ENCODE measurements at regions not wholly inside any gene's neighbourhood (a gene's known extent, or its start where the extent isn't known, plus 50 kb on each side); places are given as distances from the start of the nearest gene placed in this dataset.

GRCh38 chr18:66754335-66754734 is 150.4 kb upstream of the CDH19 start:
- no peak for TF ChIP-seq CTCF (IDR thresholded peaks at IDR 0.05; ENCODE audit: unreplicated experiment in 3 of 3)
- Mint-ChIP-seq H3K36me3 (ENCODE audit: low read depth) (no peaks in the 10 kb centered on the region), H3K9me3 (no peaks in the 10 kb centered on the region), H3K4me3 (no peak overlapping the region), H3K27me3 (ENCODE audit: low read depth) (no peaks in the 10 kb centered on the region), H3K4me1 (no peaks in the 10 kb centered on the region), H3K27ac (no peak overlapping the region)

GRCh38 chr18:66752733-66753132 is 148.8 kb upstream of the CDH19 start:
- H3K9me3 Mint-ChIP-seq = no peaks in the 10 kb centered on the region
- H3K27ac Mint-ChIP-seq = no peak overlapping the region
- TF ChIP-seq CTCF (IDR thresholded peaks at IDR 0.05; ENCODE audit: unreplicated experiment in 3 of 3) = no peak
- H3K4me1 Mint-ChIP-seq = no peaks in the 10 kb centered on the region
- no peak overlapping the region for H3K4me3 Mint-ChIP-seq
- H3K36me3 Mint-ChIP-seq (ENCODE audit: low read depth) = no peaks in the 10 kb centered on the region
- H3K27me3 Mint-ChIP-seq (ENCODE audit: low read depth) = no peaks in the 10 kb centered on the region

- TF ChIP-seq CTCF (IDR thresholded peaks at IDR 0.05; ENCODE audit: unreplicated experiment in 3 of 3) = no peak
- H3K4me1 Mint-ChIP-seq = no peaks in the 10 kb centered on the region
Measured at GRCh38 chr18:66749481-66750035, 145.7 kb upstream of the CDH19 start.

GRCh38 chr18:66749030-66749429 is 145.1 kb upstream of the CDH19 start:
- no peaks in the 10 kb centered on the region for H3K36me3 Mint-ChIP-seq (ENCODE audit: low read depth)
- H3K9me3 Mint-ChIP-seq = no peaks in the 10 kb centered on the region
- H3K4me3 Mint-ChIP-seq = no peak overlapping the region
- H3K27me3 Mint-ChIP-seq (ENCODE audit: low read depth) = no peaks in the 10 kb centered on the region
- no peak overlapping the region for H3K27ac Mint-ChIP-seq
- no peak for TF ChIP-seq CTCF (IDR thresholded peaks at IDR 0.05; ENCODE audit: unreplicated experiment in 3 of 3)
- H3K4me1 Mint-ChIP-seq = no peaks in the 10 kb centered on the region

More at GRCh38 chr18:66749481-66750035, 145.7 kb upstream of the CDH19 start:
- no peaks in the 10 kb centered on the region for H3K36me3 Mint-ChIP-seq (ENCODE audit: low read depth)
- no peaks in the 10 kb centered on the region for H3K9me3 Mint-ChIP-seq
- H3K4me3 Mint-ChIP-seq = no peak overlapping the region
- no peaks in the 10 kb centered on the region for H3K27me3 Mint-ChIP-seq (ENCODE audit: low read depth)
- no peak overlapping the region for H3K27ac Mint-ChIP-seq

- Mint-ChIP-seq H3K9me3 (no peaks in the 10 kb centered on the region), H3K36me3 (ENCODE audit: low read depth) (no peaks in the 10 kb centered on the region), H3K4me3 (no peak overlapping the region), H3K4me1 (no peaks in the 10 kb centered on the region), H3K27me3 (ENCODE audit: low read depth) (no peaks in the 10 kb centered on the region), H3K27ac (no peak overlapping the region)
- no peak for TF ChIP-seq CTCF (IDR thresholded peaks at IDR 0.05; ENCODE audit: unreplicated experiment in 3 of 3)
Measured at GRCh38 chr18:66742832-66743231, 138.9 kb upstream of the CDH19 start.

GRCh38 chr18:66735933-66736332 is 132.0 kb upstream of the CDH19 start:
- no peaks in the 10 kb centered on the region for H3K27me3 Mint-ChIP-seq (ENCODE audit: low read depth)
- H3K4me3 Mint-ChIP-seq = no peak overlapping the region
- H3K27ac Mint-ChIP-seq = no peak overlapping the region
- H3K9me3 Mint-ChIP-seq = no peaks in the 10 kb centered on the region
- no peaks in the 10 kb centered on the region for H3K36me3 Mint-ChIP-seq (ENCODE audit: low read depth)
- no peaks in the 10 kb centered on the region for H3K4me1 Mint-ChIP-seq
- no peak for TF ChIP-seq CTCF (IDR thresholded peaks at IDR 0.05; ENCODE audit: unreplicated experiment in 3 of 3)
